ENCODE measurements at regions not wholly inside any gene's neighbourhood (a gene's known extent, or its start where the extent isn't known, plus 50 kb on each side); places are given as distances from the start of the nearest gene placed in this dataset.

DNA sequence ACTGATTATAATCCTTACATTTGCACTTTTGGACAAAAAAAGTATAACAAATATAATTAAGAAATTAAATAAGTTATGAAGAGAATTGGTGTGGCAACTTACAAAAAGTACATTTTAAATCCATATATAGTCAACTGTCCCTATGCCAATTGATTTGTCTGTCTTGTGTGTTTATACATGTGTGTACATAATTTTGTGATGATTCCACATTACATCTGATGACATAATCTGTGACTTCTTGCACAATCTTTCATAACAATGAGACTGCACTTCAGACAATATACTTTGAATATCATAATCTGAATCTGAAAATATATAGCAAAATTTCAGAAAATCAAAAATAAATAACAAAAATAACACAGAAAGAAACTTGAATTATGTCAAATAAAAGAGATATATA is 953.4 kb downstream of the FAT4 start:
- TF ChIP-seq CTCF (IDR thresholded peaks at IDR 0.05) (no peak), POLR2A (IDR thresholded peaks at IDR 0.05) (no peak)

Data from lower leg skin (tissue), 3 donors.